Neural cell (in vitro differentiated cells): ENCODE measurements at regions not wholly inside any gene's neighbourhood (a gene's known extent, or its start where the extent isn't known, plus 50 kb on each side); places are given as distances from the start of the nearest gene placed in this dataset.

Source experiments
- H2AFZ ChIP-seq: fragments of 200-600, 300-800 bp; sonication (generic), shearing (Covaris generic); 2 replicates; pipeline ENCODE4 v1.6.0; 2014; ENCODE audit warnings: low read depth, mild to moderate bottlenecking, antibody characterized with exemption, low read length, moderate library complexity
- H3F3A ChIP-seq: fragments of 200-600 bp; shearing (Covaris generic); 2 replicates; pipeline ENCODE4 v1.6.1; 2016; ENCODE audit warnings: mild to moderate bottlenecking, moderate library complexity, mixed read lengths, antibody characterized with exemption, low read length; ENCODE audit not compliant: insufficient read depth, poor library complexity, severe bottlenecking
- H3K27ac ChIP-seq: fragments of 200-600, 300-800 bp; sonication (generic), shearing (Covaris generic); 2 replicates; pipeline ENCODE4 v1.5.1; 2014; ENCODE audit warnings: mild to moderate bottlenecking, low read length, moderate library complexity
- H3K27me3 ChIP-seq: fragments of 300-800, 200-600 bp; sonication (generic), shearing (Covaris generic); 2 replicates; pipeline ENCODE4 v1.6.0; 2014; ENCODE audit warnings: mild to moderate bottlenecking, low read depth, low read length, moderate library complexity; ENCODE audit not compliant: insufficient read depth
- H3K36me3 ChIP-seq: fragments of 300-800, 200-600 bp; sonication (generic), shearing (Covaris generic); 2 replicates; pipeline ENCODE4 v1.5.1; 2014; ENCODE audit warnings: mild to moderate bottlenecking, antibody characterized with exemption, low read length, moderate library complexity; ENCODE audit not compliant: insufficient read depth
- H3K4me2 ChIP-seq: fragments of 300-800, 200-600 bp; sonication (generic), shearing (Covaris generic); 2 replicates; pipeline ENCODE4 v1.6.0; 2014; ENCODE audit warnings: mild to moderate bottlenecking, low read length
- H3K4me3 ChIP-seq: fragments of 300-800, 200-600 bp; sonication (generic), shearing (Covaris generic); 2 replicates; pipeline ENCODE4 v1.5.1; 2014; ENCODE audit warnings: mild to moderate bottlenecking, low read length, moderate library complexity
- H3K79me2 ChIP-seq: fragments of 200-600 bp; shearing (Covaris generic); replicated peaks from 2 replicates; pipeline ENCODE4 v1.6.0; 2014; ENCODE audit warnings: mild to moderate bottlenecking, low read length, moderate library complexity; ENCODE audit not compliant: insufficient read depth
- H3K9ac ChIP-seq: fragments of 300-800, 200-600 bp; sonication (generic), shearing (Covaris generic); 2 replicates; pipeline ENCODE4 v1.6.1; 2016; ENCODE audit warnings: mild to moderate bottlenecking, low read length, mixed read lengths
- H3K9me2 ChIP-seq: fragments of 200-600 bp; shearing (Covaris generic); 2 replicates; pipeline ENCODE4 v1.6.1; 2016; ENCODE audit warnings: mild to moderate bottlenecking, low read length, mixed read lengths; ENCODE audit not compliant: insufficient read depth
- H3K9me3 ChIP-seq: fragments of 200-600, 300-800 bp; sonication (generic), shearing (Covaris generic); 2 replicates; pipeline ENCODE4 v1.6.1; 2016; ENCODE audit warnings: mild to moderate bottlenecking, mixed run types, low read length, moderate library complexity, mixed read lengths
- H4K20me1 ChIP-seq: fragments of 200-600 bp; shearing (Covaris generic); 2 replicates; pipeline ENCODE4 v1.6.1; 2016; ENCODE audit warnings: mild to moderate bottlenecking, mixed run types; ENCODE audit not compliant: insufficient read depth
- EP300 ChIP-seq: fragments of 450-650 bp; conservative IDR thresholded peaks from 2 replicates; pipeline ENCODE4 v1.6.1; 2014; ENCODE audit warnings: antibody characterized with exemption, mild to moderate bottlenecking, moderate library complexity; ENCODE audit not compliant: poor library complexity, severe bottlenecking
- EZH2 ChIP-seq: fragments of 200-600, 300-800 bp; shearing (Covaris generic), sonication (generic); IDR thresholded peaks from 2 replicates; pipeline ENCODE4 v1.6.1; 2014; ENCODE audit warnings: antibody characterized with exemption, low read length, borderline replicate concordance, mild to moderate bottlenecking; ENCODE audit not compliant: insufficient read depth, poor library complexity, severe bottlenecking
- MXI1 ChIP-seq: fragments of 450-650 bp; conservative IDR thresholded peaks from 2 replicates; pipeline ENCODE4 v1.6.1; 2014; ENCODE audit warnings: antibody characterized with exemption, mild to moderate bottlenecking; ENCODE audit not compliant: poor library complexity, severe bottlenecking
- POLR2AphosphoS5 ChIP-seq: IDR thresholded peaks from 2 replicates; pipeline ENCODE4 v1.6.1; 2012
- RAD21 ChIP-seq: fragments of 450-650 bp; conservative IDR thresholded peaks from 2 replicates; pipeline ENCODE4 v1.6.1; 2014; ENCODE audit warnings: antibody characterized with exemption, mild to moderate bottlenecking, moderate library complexity
- REST ChIP-seq: IDR thresholded peaks from 2 replicates; pipeline ENCODE4 v1.6.1; 2012; ENCODE audit warnings: borderline replicate concordance
- SMC3 ChIP-seq: fragments of 450-650 bp; conservative IDR thresholded peaks from 2 replicates; pipeline ENCODE4 v1.6.1; 2014; ENCODE audit warnings: antibody characterized with exemption, mild to moderate bottlenecking, moderate library complexity; ENCODE audit not compliant: poor library complexity
- TAF1 ChIP-seq: IDR thresholded peaks from 2 replicates; pipeline ENCODE4 v1.6.1; 2012; ENCODE audit warnings: low read depth
- TF ChIP-seq, protein P1 (sequence below): fragments of 450-650 bp; IDR thresholded peaks from 2 replicates; pipeline ENCODE4 v1.5.1; 2014; ENCODE audit warnings: antibody characterized with exemption, mild to moderate bottlenecking, moderate library complexity; ENCODE audit not compliant: poor library complexity, severe bottlenecking

- Histone ChIP-seq H3K9ac (no peak overlapping the region), H3K4me2 (no peak overlapping the region), H3K9me2 (no peaks in the 10 kb centered on the region), H3K27ac (no peak overlapping the region), H3K36me3 (no peaks in the 10 kb centered on the region), H3K4me3 (no peak overlapping the region), H3K9me3 (no peaks in the 10 kb centered on the region), H3F3A (no peaks in the 10 kb centered on the region), H2AFZ (no peak overlapping the region), H4K20me1 (no peaks in the 10 kb centered on the region), H3K27me3 (no peaks in the 10 kb centered on the region), H3K79me2 (no peaks in the 10 kb centered on the region)
- TF ChIP-seq, protein P1, sequence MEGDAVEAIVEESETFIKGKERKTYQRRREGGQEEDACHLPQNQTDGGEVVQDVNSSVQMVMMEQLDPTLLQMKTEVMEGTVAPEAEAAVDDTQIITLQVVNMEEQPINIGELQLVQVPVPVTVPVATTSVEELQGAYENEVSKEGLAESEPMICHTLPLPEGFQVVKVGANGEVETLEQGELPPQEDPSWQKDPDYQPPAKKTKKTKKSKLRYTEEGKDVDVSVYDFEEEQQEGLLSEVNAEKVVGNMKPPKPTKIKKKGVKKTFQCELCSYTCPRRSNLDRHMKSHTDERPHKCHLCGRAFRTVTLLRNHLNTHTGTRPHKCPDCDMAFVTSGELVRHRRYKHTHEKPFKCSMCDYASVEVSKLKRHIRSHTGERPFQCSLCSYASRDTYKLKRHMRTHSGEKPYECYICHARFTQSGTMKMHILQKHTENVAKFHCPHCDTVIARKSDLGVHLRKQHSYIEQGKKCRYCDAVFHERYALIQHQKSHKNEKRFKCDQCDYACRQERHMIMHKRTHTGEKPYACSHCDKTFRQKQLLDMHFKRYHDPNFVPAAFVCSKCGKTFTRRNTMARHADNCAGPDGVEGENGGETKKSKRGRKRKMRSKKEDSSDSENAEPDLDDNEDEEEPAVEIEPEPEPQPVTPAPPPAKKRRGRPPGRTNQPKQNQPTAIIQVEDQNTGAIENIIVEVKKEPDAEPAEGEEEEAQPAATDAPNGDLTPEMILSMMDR: no peak
- TF ChIP-seq POLR2AphosphoS5: no peak
- TF ChIP-seq MXI1: no peak
- TF ChIP-seq REST: no peak
- TF ChIP-seq TAF1: no peak
- no peak for TF ChIP-seq RAD21
- TF ChIP-seq EP300: no peak
- TF ChIP-seq EZH2: no peak
- no peak for TF ChIP-seq SMC3
Observed at GRCh38 chr21:35927262-35927661, 133.1 kb downstream of the SETD4 start.

DNA sequence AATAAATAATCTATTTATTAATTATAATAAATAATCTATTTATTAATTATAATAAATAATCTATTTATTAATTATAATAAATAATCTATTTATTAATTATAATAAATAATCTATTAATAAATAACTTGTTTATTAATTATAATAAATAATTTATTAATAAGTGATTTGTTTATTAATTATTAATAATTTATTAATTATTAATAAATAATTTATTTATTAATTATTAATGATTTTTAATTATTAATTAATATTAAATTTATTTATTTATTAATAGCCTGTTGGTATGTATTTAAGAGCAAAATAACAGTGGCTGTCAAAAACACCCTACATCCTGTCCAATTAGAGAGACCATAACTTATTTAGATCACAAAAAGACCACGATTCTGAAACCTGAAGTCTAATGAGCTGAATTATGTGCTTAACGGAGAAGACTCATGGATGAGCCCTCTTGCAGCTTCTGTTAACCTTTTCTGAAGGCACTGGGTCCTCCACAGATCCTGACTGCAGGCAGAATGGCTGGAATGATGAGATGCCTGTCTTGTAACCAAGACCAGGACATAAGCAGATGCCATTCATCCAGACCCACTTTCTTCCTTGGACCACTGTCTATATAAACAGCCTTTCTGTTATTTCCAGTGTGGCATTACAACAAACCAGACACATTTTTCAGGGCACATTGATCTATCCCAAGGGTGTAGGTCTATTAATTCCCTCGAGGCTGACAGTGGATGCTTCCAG lies 134.2 kb downstream of the SETD4 start:
- TF ChIP-seq, protein P1: no peak
- TF ChIP-seq EP300: no peak
- no peak for TF ChIP-seq TAF1
- TF ChIP-seq EZH2: no peak
- no peak for TF ChIP-seq REST
- TF ChIP-seq MXI1: no peak
- no peak for TF ChIP-seq SMC3
- no peak for TF ChIP-seq POLR2AphosphoS5
- no peak for TF ChIP-seq RAD21
- Histone ChIP-seq H3K27me3 (no peaks in the 10 kb centered on the region), H3F3A (no peaks in the 10 kb centered on the region), H3K4me3 (no peak overlapping the region), H2AFZ (no peak overlapping the region), H3K9me2 (no peaks in the 10 kb centered on the region), H3K9ac (no peak overlapping the region), H3K4me2 (no peak overlapping the region), H3K9me3 (no peaks in the 10 kb centered on the region), H3K79me2 (no peaks in the 10 kb centered on the region), H3K27ac (no peak overlapping the region), H4K20me1 (no peaks in the 10 kb centered on the region), H3K36me3 (no peaks in the 10 kb centered on the region)
